Breast epithelium (tissue), 4 donors: ENCODE measurements at regions not wholly inside any gene's neighbourhood (a gene's known extent, or its start where the extent isn't known, plus 50 kb on each side); places are given as distances from the start of the nearest gene placed in this dataset.

ENCODE experiments used
- DNase-seq, 2 donors: peaks; one replicate each; pipeline ENCODE4 v3.0.0-alpha.2; 2019; ENCODE audit warnings: low spot score in 2 of 2
- H3K27ac ChIP-seq, 2 donors: fragments of 200-600 bp; sonication (generic) in 1 of 2; one replicate each; pipeline ENCODE4 v1.5.1; 2016 to 2019; ENCODE audit warnings: mild to moderate bottlenecking in 1 of 2
- H3K27me3 ChIP-seq, 2 donors: fragments of 200-600 bp; sonication (generic) in 1 of 2; one replicate each; pipeline versions ENCODE4 v1.5.1 to v1.6.0; 2017 to 2019; ENCODE audit warnings: control low read depth in 1 of 2, mild to moderate bottlenecking in 1 of 2
- H3K36me3 ChIP-seq: fragments of 200-600 bp; one replicate; pipeline ENCODE4 v1.5.1; 2019
- H3K4me1 ChIP-seq, 2 donors: fragments of 200-600 bp; sonication (generic); one replicate each; pipeline ENCODE4 v1.5.1; 2016 to 2019; ENCODE audit warnings: control low read depth in 1 of 2
- H3K4me3 ChIP-seq, 3 donors: fragments of 200-600 bp; sonication (generic); 1 replicate in 2 of 3; 2 replicates in 1 of 3; pipeline ENCODE4 v1.5.1; 2016 to 2019; ENCODE audit warnings: mild to moderate bottlenecking in 3 of 3, moderate library complexity in 2 of 3
- H3K9me3 ChIP-seq, 2 donors: fragments of 200-600 bp; sonication (generic) in 1 of 2; one replicate each; pipeline ENCODE4 v1.5.1; 2016 to 2019; ENCODE audit warnings: control low read depth in 1 of 2
- CTCF ChIP-seq, 3 donors: fragments of 450-650 bp; IDR thresholded peaks; one replicate each; pipeline ENCODE4 v1.5.1; 2016 to 2017; ENCODE audit warnings: antibody characterized with exemption in 3 of 3, mild to moderate bottlenecking in 3 of 3, moderate library complexity in 3 of 3
- POLR2A ChIP-seq: fragments of 450-650 bp; IDR thresholded peaks from one replicate; pipeline ENCODE4 v1.6.1; 2016; ENCODE audit warnings: antibody characterized with exemption, mild to moderate bottlenecking, moderate library complexity
- POLR2AphosphoS5 ChIP-seq, 3 donors: sonication (generic); formaldehyde crosslinking; IDR thresholded peaks; one replicate each; pipeline ENCODE4 v1.6.1; 2017; ENCODE audit warnings: antibody characterized with exemption in 3 of 3
- intact Hi-C: fragments of 100-400 bp; cut with DNase I; formaldehyde crosslinking; loops from one replicate; pipeline ENCODE4 v1.15.1; 2023; ENCODE audit warnings: low total_unique reads

- Histone ChIP-seq H3K9me3 (no peaks in the 10 kb centered on the region), H3K36me3 (no peaks in the 10 kb centered on the region), H3K4me3 (no peak overlapping the region), H3K27me3 (no peaks in the 10 kb centered on the region), H3K4me1 (peaks cover 0 to 4% of the 10 kb centered on the region in 2 donors), H3K27ac (peak overlapping the region in 1 of 2 donors; percentile 49)
- intact Hi-C loops, result no loop called here
- TF ChIP-seq CTCF (IDR thresholded peaks at IDR 0.05) (no peak), POLR2A (no peak), POLR2AphosphoS5 (IDR thresholded peaks at IDR 0.05) (no peak)
- no peak for DNase-seq
These were observed 666.2 kb upstream of the HS6ST1 start for GRCh38 chr2:128984855-128985254.

- Histone ChIP-seq H3K27ac (peak overlapping the region in 1 of 2 donors; percentile 49), H3K9me3 (no peaks in the 10 kb centered on the region), H3K27me3 (no peaks in the 10 kb centered on the region), H3K4me1 (peaks cover 0 to 4% of the 10 kb centered on the region in 2 donors), H3K36me3 (no peaks in the 10 kb centered on the region), H3K4me3 (no peak overlapping the region)
- intact Hi-C loops, result no loop called here
- no peak for DNase-seq
- no peak for TF ChIP-seq POLR2AphosphoS5 (IDR thresholded peaks at IDR 0.05)
- no peak for TF ChIP-seq POLR2A
- no peak for TF ChIP-seq CTCF (IDR thresholded peaks at IDR 0.05)
These were observed 667.5 kb upstream of the HS6ST1 start for GRCh38 chr2:128986026-128986715.

- no peak overlapping the region for H3K4me3 ChIP-seq
- no peaks in the 10 kb centered on the region for H3K36me3 ChIP-seq
- peaks cover 0 to 4% of the 10 kb centered on the region in 2 donors for H3K4me1 ChIP-seq
- no peaks in the 10 kb centered on the region for H3K27me3 ChIP-seq
- peak overlapping the region in 1 of 2 donors; percentile 49 for H3K27ac ChIP-seq
- no peaks in the 10 kb centered on the region for H3K9me3 ChIP-seq
- intact Hi-C loops, result no loop called here
- no peak for TF ChIP-seq CTCF (IDR thresholded peaks at IDR 0.05)
- TF ChIP-seq POLR2AphosphoS5 (IDR thresholded peaks at IDR 0.05), result no peak
- TF ChIP-seq POLR2A, result no peak
- DNase-seq, result no peak
These were observed 668.2 kb upstream of the HS6ST1 start for GRCh38 chr2:128986867-128987268.

- peak in 1 of 3 donors; percentile 19 for TF ChIP-seq POLR2AphosphoS5 (IDR thresholded peaks at IDR 0.05)
- no peak for TF ChIP-seq POLR2A
- TF ChIP-seq CTCF (IDR thresholded peaks at IDR 0.05), result no peak
- Histone ChIP-seq H3K4me1 (peaks cover 0 to 4% of the 10 kb centered on the region in 2 donors), H3K36me3 (no peaks in the 10 kb centered on the region), H3K27me3 (no peaks in the 10 kb centered on the region), H3K27ac (no peak overlapping the region), H3K9me3 (no peaks in the 10 kb centered on the region), H3K4me3 (no peak overlapping the region)
- DNase-seq, result peak in 1 of 2 donors; percentile 91
- intact Hi-C loops, result no loop called here
These were observed 669.7 kb upstream of the HS6ST1 start for GRCh38 chr2:128988326-128988725.

GRCh38 chr2:128988967-128989366 is 670.3 kb upstream of the HS6ST1 start:
- intact Hi-C loops, result no loop called here
- no peak for DNase-seq
- H3K36me3 ChIP-seq, result no peaks in the 10 kb centered on the region
- H3K27ac ChIP-seq, result peak overlapping the region; percentile 59
- no peak overlapping the region for H3K4me3 ChIP-seq
- no peaks in the 10 kb centered on the region for H3K9me3 ChIP-seq
- H3K4me1 ChIP-seq, result peaks cover 0 to 4% of the 10 kb centered on the region in 2 donors
- H3K27me3 ChIP-seq, result no peaks in the 10 kb centered on the region
- TF ChIP-seq POLR2AphosphoS5 (IDR thresholded peaks at IDR 0.05) (no peak), POLR2A (no peak), CTCF (IDR thresholded peaks at IDR 0.05) (no peak)
